Trophoblast cell (in vitro differentiated cells and primary cell): ENCODE measurements at regions not wholly inside any gene's neighbourhood (a gene's known extent, or its start where the extent isn't known, plus 50 kb on each side); places are given as distances from the start of the nearest gene placed in this dataset.

ENCODE experiments used
- DNase-seq, 2 donors: peaks; one replicate each; pipeline ENCODE4 v3.0.0-alpha.2; 2016
- H2AFZ ChIP-seq: 2 replicates; pipeline ENCODE4 v1.6.1; 2013; ENCODE audit warnings: low read length, moderate library complexity, mild to moderate bottlenecking; ENCODE audit not compliant: insufficient read depth, poor library complexity
- H2AK5ac ChIP-seq: 2 replicates; pipeline ENCODE4 v1.6.1; 2013; ENCODE audit warnings: mild to moderate bottlenecking, low read length
- H2BK120ac ChIP-seq: 2 replicates; pipeline ENCODE4 v1.6.1; 2013; ENCODE audit warnings: low read length, mild to moderate bottlenecking, moderate library complexity; ENCODE audit not compliant: insufficient read depth, poor library complexity
- H2BK12ac ChIP-seq: 2 replicates; pipeline ENCODE4 v1.6.1; 2013; ENCODE audit warnings: mild to moderate bottlenecking, low read length, moderate library complexity
- H2BK5ac ChIP-seq: 2 replicates; pipeline ENCODE4 v1.6.1; 2013; ENCODE audit warnings: low read length, low read depth, moderate library complexity, mild to moderate bottlenecking; ENCODE audit not compliant: poor library complexity
- H3K14ac ChIP-seq: 2 replicates; pipeline ENCODE4 v1.6.1; 2013; ENCODE audit warnings: mild to moderate bottlenecking, low read length
- H3K18ac ChIP-seq: 2 replicates; pipeline ENCODE4 v1.6.1; 2013; ENCODE audit warnings: mild to moderate bottlenecking, low read length
- H3K23ac ChIP-seq: 2 replicates; pipeline ENCODE4 v1.6.1; 2013; ENCODE audit warnings: low read length
- H3K27ac ChIP-seq: 2 replicates; pipeline ENCODE4 v1.5.1; 2013; ENCODE audit warnings: low read depth, mild to moderate bottlenecking, inconsistent platforms, low read length, moderate library complexity
- H3K27me3 ChIP-seq: 2 replicates; pipeline ENCODE4 v1.6.1; 2013; ENCODE audit warnings: inconsistent platforms, mild to moderate bottlenecking, low read length, moderate library complexity; ENCODE audit not compliant: insufficient read depth
- H3K36me3 ChIP-seq, 2 experiments: 1 replicate in 1 of 2; 2 replicates in 1 of 2; pipeline ENCODE4 v1.6.1; 2013; ENCODE audit warnings: low read length in 2 of 2, mild to moderate bottlenecking in 2 of 2, moderate library complexity in 1 of 2; ENCODE audit not compliant: insufficient read depth in 2 of 2, control insufficient read depth in 1 of 2
- H3K4ac ChIP-seq: 2 replicates; pipeline ENCODE4 v1.6.1; 2013; ENCODE audit warnings: low read depth, mild to moderate bottlenecking, low read length, moderate library complexity
- H3K4me1 ChIP-seq, 2 experiments: 1 replicate in 1 of 2; 2 replicates in 1 of 2; pipeline ENCODE4 v1.6.1; 2013; ENCODE audit warnings: low read length in 2 of 2, mild to moderate bottlenecking in 2 of 2, moderate library complexity in 1 of 2; ENCODE audit not compliant: insufficient read depth in 2 of 2, control insufficient read depth in 1 of 2
- H3K4me2 ChIP-seq: 2 replicates; pipeline ENCODE4 v1.6.1; 2013; ENCODE audit warnings: inconsistent platforms, mild to moderate bottlenecking, low read length, moderate library complexity
- H3K4me3 ChIP-seq: 2 replicates; pipeline ENCODE4 v1.5.1; 2013; ENCODE audit warnings: mild to moderate bottlenecking, low read depth, low read length, inconsistent platforms
- H3K79me1 ChIP-seq: one replicate; pipeline ENCODE4 v1.6.1; 2013; ENCODE audit warnings: low read length
- H3K79me2 ChIP-seq: 2 replicates; pipeline ENCODE4 v1.6.1; 2013; ENCODE audit warnings: low read length, mild to moderate bottlenecking; ENCODE audit not compliant: control insufficient read depth, insufficient read depth, poor library complexity
- H3K9ac ChIP-seq: 2 replicates; pipeline ENCODE4 v1.6.1; 2013; ENCODE audit warnings: mild to moderate bottlenecking, low read length
- H3K9me3 ChIP-seq: 2 replicates; pipeline ENCODE4 v1.6.1; 2013; ENCODE audit warnings: low read depth, mild to moderate bottlenecking, control low read depth, inconsistent platforms, low read length; ENCODE audit not compliant: insufficient read depth
- H4K12ac ChIP-seq: 2 replicates; pipeline ENCODE4 v1.6.1; 2013; ENCODE audit warnings: low read depth, mild to moderate bottlenecking, low read length, moderate library complexity
- H4K8ac ChIP-seq: 2 replicates; pipeline ENCODE4 v1.6.1; 2013; ENCODE audit warnings: low read depth, mild to moderate bottlenecking, low read length, moderate library complexity
- H4K91ac ChIP-seq: one replicate; pipeline ENCODE4 v1.6.1; 2013; ENCODE audit warnings: low read depth, mild to moderate bottlenecking, low read length, moderate library complexity
- whole genome bisulfite sequencing: extraction: QIAGEN DNeasy Blood & Tissue Kit; methylation state at CpG from one replicate; pipeline ENCODE4 v1.1.7; 2013; ENCODE audit warnings: missing lambda C conversion rate; ENCODE audit not compliant: insufficient read length, insufficient coverage; ENCODE audit errors: extremely low coverage; 5-methylcytosine and 5-hydroxymethylcytosine counted together

GRCh38 chr1:162974810-162975209 lies 94.4 kb upstream of the RGS4 start:
- no peak overlapping the region for H3K4me3 ChIP-seq
- no peaks in the 10 kb centered on the region for H3K4me1 ChIP-seq
- no peak overlapping the region for H3K23ac ChIP-seq
- no peak overlapping the region for H4K8ac ChIP-seq
- no peaks in the 10 kb centered on the region for H3K36me3 ChIP-seq
- H3K79me2 ChIP-seq, result no peaks in the 10 kb centered on the region
- H3K9me3 ChIP-seq, result no peaks in the 10 kb centered on the region
- H2BK5ac ChIP-seq, result no peak overlapping the region
- no peak overlapping the region for H3K18ac ChIP-seq
- no peaks in the 10 kb centered on the region for H3K79me1 ChIP-seq
- no peak overlapping the region for H2BK120ac ChIP-seq
- H3K27ac ChIP-seq, result no peak overlapping the region
- no peaks in the 10 kb centered on the region for H3K27me3 ChIP-seq
- no peak for DNase-seq
- H4K91ac ChIP-seq, result no peak overlapping the region
- no peak overlapping the region for H3K14ac ChIP-seq
- H3K9ac ChIP-seq, result no peak overlapping the region
- H2AK5ac ChIP-seq, result no peak overlapping the region
- H2BK12ac ChIP-seq, result no peak overlapping the region
- no peak overlapping the region for H3K4me2 ChIP-seq
- H4K12ac ChIP-seq, result no peak overlapping the region
- no peak overlapping the region for H2AFZ ChIP-seq
- H3K4ac ChIP-seq, result no peak overlapping the region

DNA sequence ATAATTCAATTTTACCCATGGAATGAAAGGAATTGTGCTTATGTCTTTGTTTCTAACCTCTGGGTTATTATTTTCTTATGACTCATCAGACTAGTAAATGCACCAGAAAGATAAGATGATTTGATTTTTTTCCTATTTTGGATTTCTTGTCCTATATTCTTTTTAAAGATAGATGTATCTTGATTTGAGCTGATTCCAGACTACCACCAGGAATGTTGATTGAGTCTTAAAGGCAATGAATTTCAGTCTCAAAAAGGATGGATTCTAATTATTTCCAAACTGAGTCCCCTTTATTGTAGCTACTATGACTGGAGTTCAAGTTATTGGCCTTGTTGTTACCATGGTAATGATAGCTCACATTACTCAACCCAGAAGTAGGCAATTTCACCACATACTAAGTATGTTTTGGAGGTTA lies 95.8 kb upstream of the RGS4 start:
- Histone ChIP-seq H3K4me1 (no peaks in the 10 kb centered on the region), H3K79me2 (no peaks in the 10 kb centered on the region), H3K36me3 (no peaks in the 10 kb centered on the region), H3K9me3 (no peaks in the 10 kb centered on the region), H3K27ac (no peak overlapping the region), H2BK120ac (no peak overlapping the region), H3K4me2 (no peak overlapping the region), H2AFZ (no peak overlapping the region), H2BK5ac (no peak overlapping the region), H3K14ac (no peak overlapping the region), H3K4ac (no peak overlapping the region), H3K18ac (no peak overlapping the region), H2BK12ac (no peak overlapping the region), H2AK5ac (no peak overlapping the region), H3K79me1 (no peaks in the 10 kb centered on the region), H4K12ac (no peak overlapping the region), H4K91ac (no peak overlapping the region), H4K8ac (no peak overlapping the region), H3K4me3 (no peak overlapping the region), H3K27me3 (no peaks in the 10 kb centered on the region), H3K23ac (no peak overlapping the region), H3K9ac (no peak overlapping the region)
- peak in 1 of 2 donors; percentile 49 for DNase-seq

GRCh38 chr1:162972773-162973172 lies 96.4 kb upstream of the RGS4 start:
- Histone ChIP-seq H2BK12ac (no peak overlapping the region), H2BK5ac (no peak overlapping the region), H3K23ac (no peak overlapping the region), H3K36me3 (no peaks in the 10 kb centered on the region), H4K8ac (no peak overlapping the region), H3K79me1 (no peaks in the 10 kb centered on the region), H3K4me1 (no peaks in the 10 kb centered on the region), H4K12ac (no peak overlapping the region), H3K27me3 (no peaks in the 10 kb centered on the region), H3K18ac (no peak overlapping the region), H3K9ac (no peak overlapping the region), H3K79me2 (no peaks in the 10 kb centered on the region), H3K27ac (no peak overlapping the region), H4K91ac (no peak overlapping the region), H3K4me2 (no peak overlapping the region), H2AK5ac (no peak overlapping the region), H2BK120ac (no peak overlapping the region), H3K4ac (no peak overlapping the region), H3K4me3 (no peak overlapping the region), H3K9me3 (no peaks in the 10 kb centered on the region), H3K14ac (no peak overlapping the region), H2AFZ (no peak overlapping the region)
- 100% methylated on average over 2 of the region's 4 CpGs for WGBS
- DNase-seq, result no peak

- H3K9me3 ChIP-seq, result no peaks in the 10 kb centered on the region
- no peaks in the 10 kb centered on the region for H3K79me1 ChIP-seq
- no peak overlapping the region for H4K12ac ChIP-seq
- no peak overlapping the region for H2AFZ ChIP-seq
- no peak overlapping the region for H3K9ac ChIP-seq
- no peak overlapping the region for H3K14ac ChIP-seq
- no peaks in the 10 kb centered on the region for H3K27me3 ChIP-seq
- H3K36me3 ChIP-seq, result no peaks in the 10 kb centered on the region
- no peak overlapping the region for H2BK5ac ChIP-seq
- no peak overlapping the region for H3K27ac ChIP-seq
- H3K4ac ChIP-seq, result no peak overlapping the region
- no peak overlapping the region for H2BK12ac ChIP-seq
- DNase-seq, result no peak
- no peak overlapping the region for H4K91ac ChIP-seq
- no peak overlapping the region for H3K4me3 ChIP-seq
- H2BK120ac ChIP-seq, result no peak overlapping the region
- H4K8ac ChIP-seq, result no peak overlapping the region
- no peaks in the 10 kb centered on the region for H3K4me1 ChIP-seq
- H3K79me2 ChIP-seq, result no peaks in the 10 kb centered on the region
- H3K23ac ChIP-seq, result no peak overlapping the region
- H2AK5ac ChIP-seq, result no peak overlapping the region
- H3K18ac ChIP-seq, result no peak overlapping the region
- no peak overlapping the region for H3K4me2 ChIP-seq
- no CpG with 5 or more reads among the region's 3 CpGs for WGBS
Measured at GRCh38 chr1:162970021-162970420, 99.1 kb upstream of the RGS4 start.

DNA sequence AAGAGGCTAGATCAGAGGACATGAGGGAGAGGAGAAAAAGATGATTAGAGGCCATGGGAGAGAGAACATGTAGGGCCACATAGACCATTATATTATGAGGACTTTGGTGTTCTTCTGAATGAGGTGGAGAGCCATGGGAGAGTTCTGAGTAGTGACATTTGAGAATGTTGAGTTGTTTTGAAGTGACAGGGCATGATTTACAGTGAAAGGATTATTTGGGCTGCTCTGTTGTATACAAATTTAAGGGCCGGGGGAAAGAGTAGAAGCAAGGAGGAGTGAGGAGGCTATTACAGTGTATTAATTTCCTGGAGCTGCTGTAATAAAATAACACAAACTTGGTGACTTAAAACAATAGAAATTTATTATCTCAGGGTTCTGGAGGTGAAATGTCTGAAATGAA lies 102.5 kb upstream of the RGS4 start:
- Histone ChIP-seq H3K14ac (no peak overlapping the region), H3K4me2 (no peak overlapping the region)
- DNase-seq, result no peak

More for the DNA sequence above, 102.5 kb upstream of the RGS4 start:
- Histone ChIP-seq H3K27ac (no peak overlapping the region), H2AK5ac (no peak overlapping the region), H3K27me3 (no peaks in the 10 kb centered on the region), H2AFZ (no peak overlapping the region), H3K4me3 (no peak overlapping the region), H3K4ac (no peak overlapping the region), H3K23ac (no peak overlapping the region), H4K91ac (no peak overlapping the region), H2BK12ac (no peak overlapping the region), H3K9ac (no peak overlapping the region), H3K79me2 (no peaks in the 10 kb centered on the region), H3K9me3 (no peaks in the 10 kb centered on the region), H3K79me1 (no peaks in the 10 kb centered on the region), H4K8ac (no peak overlapping the region), H4K12ac (no peak overlapping the region), H3K18ac (no peak overlapping the region), H3K36me3 (no peaks in the 10 kb centered on the region), H2BK5ac (no peak overlapping the region), H2BK120ac (no peak overlapping the region), H3K4me1 (no peaks in the 10 kb centered on the region)
- no CpG with 5 or more reads among the region's 1 CpG for WGBS
